ENCODE measurements at regions not wholly inside any gene's neighbourhood (a gene's known extent, or its start where the extent isn't known, plus 50 kb on each side); places are given as distances from the start of the nearest gene placed in this dataset.
"Not testable (repeated sequence)": the region's sequence is repeated elsewhere in the genome, so short reads cannot be mapped to it uniquely, and the experiment has no call there.

DNA sequence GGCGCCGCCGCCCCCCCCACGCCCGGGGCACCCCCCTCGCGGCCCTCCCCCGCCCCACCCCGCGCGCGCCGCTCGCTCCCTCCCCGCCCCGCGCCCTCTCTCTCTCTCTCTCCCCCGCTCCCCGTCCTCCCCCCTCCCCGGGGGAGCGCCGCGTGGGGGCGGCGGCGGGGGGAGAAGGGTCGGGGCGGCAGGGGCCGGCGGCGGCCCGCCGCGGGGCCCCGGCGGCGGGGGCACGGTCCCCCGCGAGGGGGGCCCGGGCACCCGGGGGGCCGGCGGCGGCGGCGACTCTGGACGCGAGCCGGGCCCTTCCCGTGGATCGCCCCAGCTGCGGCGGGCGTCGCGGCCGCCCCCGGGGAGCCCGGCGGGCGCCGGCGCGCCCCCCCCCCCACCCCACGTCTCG lies 2121.5 kb upstream of the TPTE start:
- H3K79me2 ChIP-seq (ENCODE audit: insufficient read depth, low read length); H3K9ac ChIP-seq (ENCODE audit: insufficient read depth, low read length, poor library complexity, severe bottlenecking); intact Hi-C loops (cut with micrococcal nuclease); H3K9me3 ChIP-seq (replicated peaks in 1 of 2; ENCODE audit: control insufficient read depth in 1 of 2, insufficient read depth in 1 of 2, low read length in 2 of 2); H3K4me1 ChIP-seq (ENCODE audit: control insufficient read depth in 1 of 2, insufficient read depth in 2 of 2, low read length in 2 of 2); H3K27me3 ChIP-seq (ENCODE audit: control insufficient read depth in 2 of 2, insufficient read depth in 2 of 2, low read length in 2 of 2); H3K27ac ChIP-seq (ENCODE audit: low read depth in 1 of 2, low read length in 2 of 2); H3K27ac Mint-ChIP-seq; H3K36me3 ChIP-seq (replicated peaks in 1 of 2; ENCODE audit: control insufficient read depth in 1 of 2, insufficient read depth in 2 of 2, low read length in 2 of 2); H4K20me1 ChIP-seq (ENCODE audit: insufficient read depth, low read length); H3K4me2 ChIP-seq (replicated peaks; ENCODE audit: extremely low read depth, low read length, poor library complexity, severe bottlenecking); H3K27me3 Mint-ChIP-seq (ENCODE audit: low read depth in 3 of 3); H2AFZ ChIP-seq (ENCODE audit: insufficient read depth, low read depth, low read length, poor library complexity, severe bottlenecking); H3K9me3 Mint-ChIP-seq; H3K36me3 Mint-ChIP-seq; H3K4me1 Mint-ChIP-seq; H3K4me3 Mint-ChIP-seq; H3K4me3 ChIP-seq (replicated peaks in 1 of 3; ENCODE audit: low read depth in 2 of 3, low read length in 3 of 3); DNase-seq: not testable (repeated sequence)
- WGBS (ENCODE audit: insufficient coverage): no CpG with 5 or more reads among the region's 67 CpGs

DNA sequence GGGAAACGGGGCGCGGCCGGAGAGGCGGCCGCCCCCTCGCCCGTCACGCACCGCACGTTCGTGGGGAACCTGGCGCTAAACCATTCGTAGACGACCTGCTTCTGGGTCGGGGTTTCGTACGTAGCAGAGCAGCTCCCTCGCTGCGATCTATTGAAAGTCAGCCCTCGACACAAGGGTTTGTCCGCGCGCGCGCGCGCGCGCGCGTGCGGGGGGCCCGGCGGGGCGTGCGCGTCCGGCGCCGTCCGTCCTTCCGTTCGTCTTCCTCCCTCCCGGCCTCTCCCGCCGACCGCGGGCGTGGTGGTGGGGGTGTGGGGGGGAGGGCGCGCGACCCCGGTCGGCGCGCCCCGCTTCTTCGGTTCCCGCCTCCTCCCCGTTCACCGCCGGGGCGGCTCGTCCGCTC lies 2119.6 kb upstream of the TPTE start:
- not testable (repeated sequence) for H3K27ac ChIP-seq (ENCODE audit: low read depth in 1 of 2, low read length in 2 of 2); DNase-seq

DNA sequence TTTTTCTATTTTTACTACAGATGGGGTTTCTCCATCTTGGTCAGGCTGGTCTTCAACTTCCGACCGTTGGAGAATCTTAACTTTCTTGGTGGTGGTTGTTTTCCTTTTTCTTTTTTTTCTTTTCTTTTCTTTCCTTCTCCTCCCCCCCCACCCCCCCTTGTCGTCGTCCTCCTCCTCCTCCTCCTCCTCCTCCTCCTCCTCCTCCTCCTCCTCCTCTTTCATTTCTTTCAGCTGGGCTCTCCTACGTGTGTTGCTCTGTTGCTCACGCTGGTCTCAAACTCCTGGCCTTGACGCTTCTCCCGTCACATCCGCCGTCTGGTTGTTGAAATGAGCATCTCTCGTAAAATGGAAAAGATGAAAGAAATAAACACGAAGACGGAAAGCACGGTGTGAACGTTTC lies 2115.1 kb upstream of the TPTE start:
- H2AFZ ChIP-seq (ENCODE audit: insufficient read depth, low read depth, low read length, poor library complexity, severe bottlenecking); H3K4me3 Mint-ChIP-seq; DNase-seq; H3K4me3 ChIP-seq (replicated peaks in 1 of 3; ENCODE audit: low read depth in 2 of 3, low read length in 3 of 3); H3K79me2 ChIP-seq (ENCODE audit: insufficient read depth, low read length); H4K20me1 ChIP-seq (ENCODE audit: insufficient read depth, low read length); H3K27me3 Mint-ChIP-seq (ENCODE audit: low read depth in 3 of 3); H3K9me3 Mint-ChIP-seq; H3K4me2 ChIP-seq (replicated peaks; ENCODE audit: extremely low read depth, low read length, poor library complexity, severe bottlenecking); intact Hi-C loops (cut with micrococcal nuclease); H3K36me3 ChIP-seq (replicated peaks in 1 of 2; ENCODE audit: control insufficient read depth in 1 of 2, insufficient read depth in 2 of 2, low read length in 2 of 2); H3K36me3 Mint-ChIP-seq; H3K4me1 ChIP-seq (ENCODE audit: control insufficient read depth in 1 of 2, insufficient read depth in 2 of 2, low read length in 2 of 2); H3K27me3 ChIP-seq (ENCODE audit: control insufficient read depth in 2 of 2, insufficient read depth in 2 of 2, low read length in 2 of 2); H3K27ac ChIP-seq (ENCODE audit: low read depth in 1 of 2, low read length in 2 of 2); H3K4me1 Mint-ChIP-seq; H3K9ac ChIP-seq (ENCODE audit: insufficient read depth, low read length, poor library complexity, severe bottlenecking); H3K9me3 ChIP-seq (replicated peaks in 1 of 2; ENCODE audit: control insufficient read depth in 1 of 2, insufficient read depth in 1 of 2, low read length in 2 of 2); H3K27ac Mint-ChIP-seq: not testable (repeated sequence)
- WGBS (ENCODE audit: insufficient coverage): no CpG with 5 or more reads among the region's 15 CpGs

More for the DNA sequence above, 2119.6 kb upstream of the TPTE start:
- H2AFZ ChIP-seq (ENCODE audit: insufficient read depth, low read depth, low read length, poor library complexity, severe bottlenecking); H3K4me1 ChIP-seq (ENCODE audit: control insufficient read depth in 1 of 2, insufficient read depth in 2 of 2, low read length in 2 of 2); H3K36me3 Mint-ChIP-seq; H3K4me2 ChIP-seq (replicated peaks; ENCODE audit: extremely low read depth, low read length, poor library complexity, severe bottlenecking); H3K27me3 Mint-ChIP-seq (ENCODE audit: low read depth in 3 of 3); H3K4me3 Mint-ChIP-seq; H3K4me1 Mint-ChIP-seq; H4K20me1 ChIP-seq (ENCODE audit: insufficient read depth, low read length); H3K9me3 Mint-ChIP-seq; H3K9ac ChIP-seq (ENCODE audit: insufficient read depth, low read length, poor library complexity, severe bottlenecking); H3K9me3 ChIP-seq (replicated peaks in 1 of 2; ENCODE audit: control insufficient read depth in 1 of 2, insufficient read depth in 1 of 2, low read length in 2 of 2); H3K27me3 ChIP-seq (ENCODE audit: control insufficient read depth in 2 of 2, insufficient read depth in 2 of 2, low read length in 2 of 2); H3K79me2 ChIP-seq (ENCODE audit: insufficient read depth, low read length); intact Hi-C loops (cut with micrococcal nuclease); H3K36me3 ChIP-seq (replicated peaks in 1 of 2; ENCODE audit: control insufficient read depth in 1 of 2, insufficient read depth in 2 of 2, low read length in 2 of 2); H3K4me3 ChIP-seq (replicated peaks in 1 of 3; ENCODE audit: low read depth in 2 of 3, low read length in 3 of 3); H3K27ac Mint-ChIP-seq: not testable (repeated sequence)
- no CpG with 5 or more reads among the region's 66 CpGs for WGBS (ENCODE audit: insufficient coverage)

DNA sequence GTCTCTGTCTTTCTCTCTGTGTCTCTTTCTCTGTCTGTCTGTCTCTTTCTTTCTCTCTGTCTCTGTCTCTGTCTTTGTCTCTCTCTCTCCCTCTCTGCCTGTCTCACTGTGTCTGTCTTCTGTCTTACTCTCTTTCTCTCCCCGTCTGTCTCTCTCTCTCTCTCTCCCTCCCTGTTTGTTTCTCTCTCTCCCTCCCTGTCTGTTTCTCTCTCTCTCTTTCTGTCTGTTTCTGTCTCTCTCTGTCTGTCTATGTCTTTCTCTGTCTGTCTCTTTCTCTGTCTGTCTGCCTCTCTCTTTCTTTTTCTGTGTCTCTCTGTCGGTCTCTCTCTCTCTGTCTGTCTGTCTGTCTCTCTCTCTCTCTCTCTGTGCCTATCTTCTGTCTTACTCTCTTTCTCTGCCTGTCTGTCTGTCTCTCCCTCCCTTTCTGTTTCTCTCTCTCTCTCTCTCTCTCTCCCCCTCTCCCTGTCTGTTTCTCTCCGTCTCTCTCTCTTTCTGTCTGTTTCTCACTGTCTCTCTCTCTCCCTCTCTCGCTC lies 2110.2 kb upstream of the TPTE start:
- H2AFZ ChIP-seq (ENCODE audit: insufficient read depth, low read depth, low read length, poor library complexity, severe bottlenecking); H3K27me3 Mint-ChIP-seq (ENCODE audit: low read depth in 3 of 3); H3K27ac ChIP-seq (ENCODE audit: low read depth in 1 of 2, low read length in 2 of 2); H3K27ac Mint-ChIP-seq; H3K4me3 ChIP-seq (replicated peaks in 1 of 3; ENCODE audit: low read depth in 2 of 3, low read length in 3 of 3); H3K27me3 ChIP-seq (ENCODE audit: control insufficient read depth in 2 of 2, insufficient read depth in 2 of 2, low read length in 2 of 2); H3K79me2 ChIP-seq (ENCODE audit: insufficient read depth, low read length); H3K4me1 ChIP-seq (ENCODE audit: control insufficient read depth in 1 of 2, insufficient read depth in 2 of 2, low read length in 2 of 2); H3K4me2 ChIP-seq (replicated peaks; ENCODE audit: extremely low read depth, low read length, poor library complexity, severe bottlenecking); DNase-seq; H3K4me1 Mint-ChIP-seq; H3K36me3 ChIP-seq (replicated peaks in 1 of 2; ENCODE audit: control insufficient read depth in 1 of 2, insufficient read depth in 2 of 2, low read length in 2 of 2); H3K4me3 Mint-ChIP-seq; H3K9me3 ChIP-seq (replicated peaks in 1 of 2; ENCODE audit: control insufficient read depth in 1 of 2, insufficient read depth in 1 of 2, low read length in 2 of 2); H3K9me3 Mint-ChIP-seq; intact Hi-C loops (cut with micrococcal nuclease); H3K36me3 Mint-ChIP-seq; H3K9ac ChIP-seq (ENCODE audit: insufficient read depth, low read length, poor library complexity, severe bottlenecking); H4K20me1 ChIP-seq (ENCODE audit: insufficient read depth, low read length): not testable (repeated sequence)
- WGBS (ENCODE audit: insufficient coverage): no CpG with 5 or more reads among the region's 4 CpGs
